NCI-H345 treated with DMSO at 0.1 percent for 48 hours (cell line): ENCODE measurements at regions not wholly inside any gene's neighbourhood (a gene's known extent, or its start where the extent isn't known, plus 50 kb on each side); places are given as distances from the start of the nearest gene placed in this dataset.

Experiments
- DNase-seq: peaks from one replicate; lab custom pipeline; 2025; ENCODE audit not compliant: unreplicated experiment; lab: John Stamatoyannopoulos, UW

- no peak for DNase-seq
These were observed 653.2 kb upstream of the MKI67 start for GRCh38 chr10:128779416-128779815.

DNA sequence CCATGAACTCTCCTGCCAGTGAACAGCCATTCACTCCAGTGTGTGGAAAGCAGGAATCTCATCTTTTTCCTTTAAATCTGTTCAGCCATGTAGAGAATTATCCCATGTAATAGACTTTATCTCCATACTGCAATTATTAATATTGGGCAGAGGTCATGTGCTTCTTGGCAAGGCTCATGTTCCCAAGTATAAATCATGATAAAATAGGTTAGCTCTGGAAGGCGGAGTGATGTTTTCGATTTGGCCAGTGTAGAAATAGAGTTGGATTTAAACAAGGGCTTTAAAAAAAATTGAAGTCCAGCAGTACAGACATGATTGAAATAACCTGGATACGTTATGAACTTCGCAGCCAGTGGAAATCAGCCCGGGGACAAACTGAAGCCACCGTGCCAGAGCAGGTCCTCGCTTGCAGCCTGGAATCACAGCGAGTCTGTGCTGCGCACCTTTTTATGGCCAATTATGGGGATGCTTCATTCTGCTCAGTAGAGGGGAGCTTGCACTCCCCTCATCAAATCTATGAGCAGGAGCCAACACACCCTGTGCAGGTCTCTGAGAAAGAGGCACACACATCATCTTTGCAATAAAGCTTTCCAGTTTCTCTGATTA is 654.0 kb upstream of the MKI67 start:
- DNase-seq: no peak

DNA sequence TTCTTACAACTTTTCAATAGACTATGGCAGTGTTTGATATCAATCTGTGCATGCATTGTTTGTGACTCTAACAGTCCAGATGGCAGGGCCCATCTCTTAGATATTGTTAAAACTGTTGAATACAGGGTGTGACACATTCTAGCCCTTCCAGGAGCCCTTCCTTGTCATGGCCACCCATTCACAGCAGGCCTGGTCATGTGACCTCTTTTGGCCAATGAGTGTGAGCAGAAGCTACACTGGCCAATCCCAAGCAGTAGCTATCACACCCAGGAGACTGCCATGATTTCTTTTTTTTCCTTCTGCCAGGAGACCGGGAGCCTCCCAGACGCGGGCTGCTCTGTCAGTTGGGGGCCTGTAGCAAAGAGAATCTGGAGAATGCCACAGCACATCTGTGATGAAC is 655.4 kb upstream of the MKI67 start:
- no peak for DNase-seq

DNA sequence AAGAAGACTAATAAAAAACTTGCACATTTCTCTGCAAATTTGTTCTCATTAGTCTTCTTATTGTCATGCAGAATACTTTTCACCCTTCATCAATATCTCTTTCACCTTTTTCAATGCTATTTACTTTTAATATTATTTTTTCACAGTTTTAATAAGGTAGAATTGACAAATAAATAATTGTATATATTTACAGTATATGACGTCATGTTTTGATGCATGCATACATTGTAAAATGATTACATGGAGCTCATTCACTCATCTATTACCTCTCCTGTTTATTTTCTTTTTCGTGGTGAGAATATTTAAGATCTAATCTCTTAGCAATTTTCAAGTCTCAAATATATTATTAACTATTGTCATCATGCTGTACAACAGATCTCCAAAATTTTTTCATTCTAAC is 658.2 kb upstream of the MKI67 start:
- no peak for DNase-seq

- DNase-seq: no peak
These were observed 666.4 kb upstream of the MKI67 start for GRCh38 chr10:128792426-128793140.

DNA sequence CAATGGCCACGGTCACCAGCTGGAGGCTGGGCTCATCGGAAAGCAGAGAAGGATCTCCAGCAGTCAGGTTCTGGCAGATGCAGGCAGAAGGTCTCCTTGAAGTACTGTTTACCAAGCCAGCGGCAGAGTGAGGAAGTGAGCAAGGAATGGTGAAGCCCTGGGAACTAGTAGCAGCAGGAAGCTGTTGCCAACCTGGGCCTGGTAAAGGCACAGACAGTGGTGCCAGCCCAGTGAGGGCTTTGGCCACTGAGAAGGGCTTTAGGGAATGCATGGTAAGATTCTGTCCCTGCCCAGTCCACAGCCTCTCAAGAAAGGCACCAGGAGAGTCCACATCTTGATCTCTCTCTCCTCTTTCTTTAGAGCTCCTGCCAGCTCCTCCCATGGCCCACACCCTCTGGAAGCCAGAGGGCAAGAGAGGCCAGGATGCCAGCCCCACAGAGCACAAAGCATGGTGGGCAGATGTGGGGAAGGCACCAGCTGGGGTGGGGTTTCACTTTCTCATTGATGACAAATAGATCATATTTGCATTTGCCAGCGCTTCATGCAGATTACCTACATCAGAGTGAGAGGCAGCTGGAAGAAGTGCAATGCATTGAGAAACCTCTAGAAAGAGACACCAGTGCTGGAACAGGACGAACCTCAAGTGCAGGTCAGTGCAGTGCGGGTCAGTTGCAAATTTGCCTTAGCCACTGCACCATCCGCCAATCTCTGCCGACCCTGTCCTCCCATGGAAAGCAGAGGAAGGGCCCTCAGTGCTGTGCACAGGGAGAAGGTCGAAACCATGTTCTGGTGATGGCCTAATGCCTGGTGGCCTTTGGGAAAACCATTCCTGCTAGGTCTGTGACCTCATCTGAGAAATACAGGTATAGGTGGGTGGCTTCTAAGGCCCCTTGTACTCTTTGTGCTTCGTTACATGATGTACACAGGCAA is 667.8 kb upstream of the MKI67 start:
- no peak for DNase-seq

GRCh38 chr10:128796396-128796912 is 670.2 kb upstream of the MKI67 start:
- DNase-seq: no peak

DNA sequence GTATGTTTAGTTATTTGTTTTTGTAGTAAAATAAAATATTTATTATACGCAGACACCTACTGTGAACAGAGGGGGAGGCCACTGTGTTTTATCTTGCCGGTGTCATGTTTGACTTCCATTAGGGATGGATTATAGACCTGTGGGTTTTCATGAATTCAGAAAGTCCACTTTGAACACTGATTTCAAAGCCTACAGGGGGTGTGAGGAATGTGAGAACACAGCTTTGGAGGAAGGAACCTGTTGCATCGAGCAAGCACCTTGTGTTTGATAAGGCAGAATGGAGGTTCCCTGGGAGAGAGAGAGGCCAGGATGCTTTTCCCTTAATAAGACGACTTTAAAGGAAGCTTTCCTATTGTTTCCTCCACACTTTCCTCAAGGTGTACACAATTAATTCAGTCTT is 665.0 kb upstream of the MGMT start:
- DNase-seq: no peak

- DNase-seq: no peak
These were observed 663.3 kb upstream of the MGMT start for GRCh38 chr10:128803790-128804189.

DNA sequence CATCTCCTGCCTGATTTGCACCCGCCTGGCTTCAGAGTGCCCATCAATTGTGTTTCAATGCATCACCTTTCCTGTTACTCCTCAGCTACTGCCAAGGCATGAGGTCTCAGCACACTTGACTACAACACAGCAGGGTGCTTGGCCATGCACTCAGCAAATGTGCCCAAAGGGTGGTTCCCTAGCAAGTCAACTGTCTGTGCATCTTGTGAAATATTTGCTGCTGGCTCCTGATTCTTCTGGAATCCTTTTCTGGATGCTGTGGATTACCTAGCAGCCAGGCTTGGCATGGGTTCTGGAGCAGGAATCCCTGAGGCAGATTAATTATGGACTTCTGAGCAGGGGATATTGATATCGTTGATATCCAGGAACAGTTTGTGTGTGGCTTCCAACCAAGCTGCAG is 662.6 kb upstream of the MGMT start:
- DNase-seq: no peak

- DNase-seq: no peak
These were observed 658.1 kb upstream of the MGMT start for GRCh38 chr10:128808921-128809440.

DNA sequence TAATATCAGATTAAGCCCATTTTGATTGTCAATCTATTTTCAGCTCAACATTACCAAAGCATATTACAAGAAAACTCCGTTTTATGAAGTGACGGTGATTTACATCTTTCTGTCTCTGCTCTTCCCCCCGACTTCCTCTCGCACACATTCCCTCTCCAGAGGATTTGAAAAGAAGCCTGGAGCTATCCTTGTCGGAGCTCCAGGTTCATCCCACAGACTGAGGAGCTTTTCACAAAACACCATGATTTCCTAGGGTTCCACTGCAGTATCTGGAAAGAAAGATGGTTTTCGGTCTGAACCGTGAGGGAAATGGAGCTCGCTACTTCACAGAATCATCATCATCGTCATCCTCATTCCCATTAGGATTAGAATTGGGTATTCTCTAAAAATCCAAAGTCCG is 655.5 kb upstream of the MGMT start:
- no peak for DNase-seq

GRCh38 chr10:128812000-128812399 is 655.0 kb upstream of the MGMT start:
- DNase-seq: no peak

DNA sequence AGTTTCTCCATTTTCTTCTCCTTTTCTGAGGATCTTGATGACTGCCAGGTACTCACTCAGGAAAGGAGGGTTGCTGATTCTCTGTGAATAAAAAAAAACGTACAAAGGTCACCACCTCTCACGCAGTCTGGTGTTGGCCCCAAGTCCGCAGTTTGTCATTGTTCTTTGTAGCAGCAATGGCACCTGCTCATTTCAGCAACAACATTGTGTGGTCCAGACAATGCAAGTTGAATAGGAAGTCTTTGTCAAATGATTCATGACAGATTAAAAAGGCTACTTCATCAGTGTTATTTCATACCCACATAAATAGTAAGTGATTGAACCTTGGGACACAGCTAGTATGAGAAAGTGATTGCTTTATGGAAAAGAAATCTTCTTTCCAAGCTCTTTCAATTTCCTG is 653.5 kb upstream of the MGMT start:
- DNase-seq: no peak

DNA sequence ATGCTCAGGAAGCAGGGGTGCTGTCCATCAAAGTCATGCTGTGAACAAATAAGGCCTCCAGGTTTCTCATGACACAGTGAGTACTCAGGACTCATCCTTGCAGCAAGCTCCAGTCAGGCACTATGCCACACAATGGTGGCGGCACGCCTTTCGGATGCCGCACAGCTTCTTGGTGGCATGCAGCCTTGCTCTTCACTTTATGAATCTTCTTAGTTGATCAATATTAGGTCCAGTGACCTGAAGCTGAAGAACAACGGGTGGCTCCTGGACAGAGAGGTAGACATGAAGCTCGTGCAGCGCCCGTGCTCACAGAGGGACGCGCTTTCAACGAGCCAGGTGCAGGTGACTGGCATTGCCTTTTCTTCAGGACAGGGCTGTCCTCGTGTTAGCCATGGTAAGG is 653.0 kb upstream of the MGMT start:
- DNase-seq: no peak

DNA sequence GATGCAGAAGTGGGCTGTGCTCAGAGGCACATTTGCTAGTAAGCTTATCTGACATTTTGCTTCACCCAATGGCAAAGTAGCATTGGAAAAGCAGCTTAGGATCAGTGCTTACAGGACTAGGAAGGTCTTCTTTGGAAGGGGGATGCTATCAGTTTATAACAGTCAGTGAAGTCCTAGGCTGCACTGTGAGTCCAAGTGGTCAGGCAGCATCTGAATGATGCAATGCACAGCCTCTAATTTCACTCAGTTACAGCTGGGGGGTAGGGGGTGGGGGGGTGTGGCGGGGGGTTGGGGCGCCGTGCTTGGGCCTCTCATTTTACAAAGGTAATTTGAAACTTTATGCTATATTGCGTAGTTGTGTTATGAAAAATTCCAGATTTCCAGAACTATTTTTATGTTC is 652.3 kb upstream of the MGMT start:
- no peak for DNase-seq

DNA sequence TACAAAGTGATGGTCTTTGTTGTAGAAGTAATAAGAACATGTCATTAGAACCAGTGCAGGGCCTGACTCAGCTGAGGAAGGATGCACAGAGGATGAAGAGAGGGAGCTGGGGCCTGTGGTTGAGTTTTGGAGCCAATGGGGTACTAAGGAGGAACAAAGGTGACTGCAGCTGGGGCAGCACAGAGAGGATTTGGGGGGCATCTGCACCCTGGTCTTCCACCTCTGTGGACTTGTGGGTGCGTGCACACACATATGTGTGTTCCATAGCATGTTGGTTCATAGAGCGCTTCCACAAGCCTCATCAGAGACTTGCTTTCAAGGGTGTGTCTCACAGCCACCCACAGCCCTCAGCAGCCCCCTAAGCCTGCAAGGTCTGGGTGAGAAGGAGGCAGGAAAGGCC is 650.3 kb upstream of the MGMT start:
- no peak for DNase-seq

DNA sequence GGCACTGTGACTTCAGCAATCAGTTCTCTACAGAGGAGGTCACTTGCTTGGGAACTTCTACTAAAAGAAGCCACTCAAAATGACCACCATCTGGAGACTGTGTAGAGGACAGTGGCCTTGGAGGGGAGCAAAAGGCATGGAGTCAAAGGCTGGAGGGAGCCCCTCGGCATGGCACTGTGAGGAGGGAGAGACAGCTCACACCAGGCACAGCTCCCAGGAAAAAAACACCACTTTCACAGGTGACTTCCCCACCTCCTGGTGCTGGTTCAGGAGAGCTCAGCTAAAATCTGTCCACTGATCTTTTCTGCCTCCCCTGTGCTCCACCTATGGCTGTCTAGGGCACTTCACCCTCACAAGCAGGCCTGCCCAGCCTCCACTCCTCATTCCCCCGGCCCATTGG is 649.4 kb upstream of the MGMT start:
- DNase-seq: no peak

GRCh38 chr10:128820663-128821062 is 646.4 kb upstream of the MGMT start:
- DNase-seq: no peak

- no peak for DNase-seq
These were observed 643.8 kb upstream of the MGMT start for GRCh38 chr10:128823201-128823600.

DNA sequence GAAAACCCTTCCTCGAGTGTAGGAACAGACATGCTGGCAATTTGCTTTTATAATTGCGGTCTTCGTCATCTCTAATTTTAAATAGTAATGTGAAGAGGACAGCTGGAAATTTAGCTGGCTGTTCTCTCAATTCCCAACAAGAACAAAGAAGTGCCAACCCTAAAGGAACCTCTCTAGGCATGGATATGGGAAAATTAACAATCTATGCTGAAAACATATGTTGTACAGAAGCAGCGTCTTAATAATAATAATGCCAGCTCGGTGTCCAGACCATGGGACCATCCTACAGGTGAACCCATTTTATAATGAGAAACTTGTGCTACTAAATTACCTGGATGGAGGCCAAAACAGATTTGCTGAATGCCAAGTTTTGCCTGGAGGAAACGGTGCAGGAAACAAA is 641.4 kb upstream of the MGMT start:
- no peak for DNase-seq

GRCh38 chr10:128833671-128834070 is 633.4 kb upstream of the MGMT start:
- DNase-seq: no peak
